Gastroesophageal sphincter (tissue), 3 donors: ENCODE measurements at regions not wholly inside any gene's neighbourhood (a gene's known extent, or its start where the extent isn't known, plus 50 kb on each side); places are given as distances from the start of the nearest gene placed in this dataset.

Experiments used
- CTCF ChIP-seq, 4 experiments: fragments of 200-600 bp in 2 of 4; fragments of 450-650 bp in 2 of 4; sonication (generic) in 1 of 4; IDR thresholded peaks; one replicate each; pipeline ENCODE4 v1.5.1; 2017 to 2019; ENCODE audit warnings: antibody characterized with exemption in 4 of 4, mild to moderate bottlenecking in 2 of 4, moderate library complexity in 2 of 4
- EP300 ChIP-seq: sonication (generic); formaldehyde crosslinking; IDR thresholded peaks from one replicate; pipeline ENCODE4 v1.6.1; 2017; ENCODE audit warnings: antibody characterized with exemption, mild to moderate bottlenecking
- POLR2A ChIP-seq, 2 donors: fragments of 450-650 bp; IDR thresholded peaks; one replicate each; pipeline ENCODE4 v1.6.1; 2017; ENCODE audit warnings: antibody characterized with exemption in 2 of 2, mild to moderate bottlenecking in 2 of 2, moderate library complexity in 1 of 2
- POLR2AphosphoS5 ChIP-seq: sonication (generic); formaldehyde crosslinking; IDR thresholded peaks from one replicate; pipeline ENCODE4 v1.6.1; 2017; ENCODE audit warnings: antibody characterized with exemption

- no peak for TF ChIP-seq POLR2AphosphoS5
- TF ChIP-seq POLR2A (IDR thresholded peaks at IDR 0.05) = no peak
- no peak for TF ChIP-seq CTCF (IDR thresholded peaks at IDR 0.05)
- TF ChIP-seq EP300 = no peak
Measured at GRCh38 chr11:45005106-45005505, 54.4 kb upstream of the TP53I11 start.
